ENCODE measurements at regions not wholly inside any gene's neighbourhood (a gene's known extent, or its start where the extent isn't known, plus 50 kb on each side); places are given as distances from the start of the nearest gene placed in this dataset.
"Not testable (repeated sequence)": the region's sequence is repeated elsewhere in the genome, so short reads cannot be mapped to it uniquely, and the experiment has no call there.

DNA sequence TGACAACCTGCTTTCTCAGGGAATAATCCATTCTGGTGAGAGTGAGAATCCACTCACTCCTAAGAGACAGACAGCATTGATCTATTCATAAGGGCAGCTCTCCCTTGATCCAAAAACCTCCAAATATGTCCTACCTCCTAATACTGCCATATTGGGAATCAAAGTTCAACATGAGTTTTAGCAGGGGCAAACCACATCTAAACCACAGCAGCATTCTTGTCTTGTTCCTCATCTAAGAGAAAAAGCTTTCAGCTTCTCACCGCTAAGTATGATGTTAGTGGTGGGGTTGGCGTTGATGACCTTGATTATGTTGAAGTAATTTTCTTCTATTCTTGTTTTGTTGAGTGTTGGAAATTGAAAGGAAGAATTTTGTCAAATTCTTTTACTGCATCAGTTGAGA is 69.6 kb downstream of the SERTM2 start:
- peak; percentile 12 for DNase-seq (ENCODE audit: low read depth, low spot score)
- in situ Hi-C loops (cut with HindIII; ENCODE audit: low sequenced_read_pairs), result no loop called here
- TF ChIP-seq, protein P1, sequence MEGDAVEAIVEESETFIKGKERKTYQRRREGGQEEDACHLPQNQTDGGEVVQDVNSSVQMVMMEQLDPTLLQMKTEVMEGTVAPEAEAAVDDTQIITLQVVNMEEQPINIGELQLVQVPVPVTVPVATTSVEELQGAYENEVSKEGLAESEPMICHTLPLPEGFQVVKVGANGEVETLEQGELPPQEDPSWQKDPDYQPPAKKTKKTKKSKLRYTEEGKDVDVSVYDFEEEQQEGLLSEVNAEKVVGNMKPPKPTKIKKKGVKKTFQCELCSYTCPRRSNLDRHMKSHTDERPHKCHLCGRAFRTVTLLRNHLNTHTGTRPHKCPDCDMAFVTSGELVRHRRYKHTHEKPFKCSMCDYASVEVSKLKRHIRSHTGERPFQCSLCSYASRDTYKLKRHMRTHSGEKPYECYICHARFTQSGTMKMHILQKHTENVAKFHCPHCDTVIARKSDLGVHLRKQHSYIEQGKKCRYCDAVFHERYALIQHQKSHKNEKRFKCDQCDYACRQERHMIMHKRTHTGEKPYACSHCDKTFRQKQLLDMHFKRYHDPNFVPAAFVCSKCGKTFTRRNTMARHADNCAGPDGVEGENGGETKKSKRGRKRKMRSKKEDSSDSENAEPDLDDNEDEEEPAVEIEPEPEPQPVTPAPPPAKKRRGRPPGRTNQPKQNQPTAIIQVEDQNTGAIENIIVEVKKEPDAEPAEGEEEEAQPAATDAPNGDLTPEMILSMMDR (IDR thresholded peaks at IDR 0.05; ENCODE audit: low read depth, low read length), result no peak
- H3K4me3 ChIP-seq (ENCODE audit: low read depth, low read length), result no peak overlapping the region

DNA sequence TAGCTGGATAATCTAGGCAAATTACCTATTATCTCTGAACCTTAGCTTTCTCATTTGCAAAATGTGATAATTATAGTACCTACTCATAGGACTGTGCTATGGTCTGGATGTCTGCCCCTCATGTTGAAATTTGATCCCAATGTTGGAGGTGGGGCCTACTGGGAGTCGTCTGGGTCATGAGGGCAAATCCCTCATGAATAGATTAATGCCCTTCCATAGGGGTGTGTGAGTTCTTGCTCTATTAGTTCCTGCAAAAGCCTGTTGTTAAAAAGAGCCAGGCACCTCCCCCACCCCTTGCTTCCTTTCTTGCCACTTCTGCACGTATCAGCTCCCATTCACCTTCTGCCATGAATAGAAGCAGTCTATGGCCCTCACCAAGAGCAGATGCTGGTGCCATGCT is 73.9 kb downstream of the SERTM2 start:
- no peak overlapping the region for H3K4me3 ChIP-seq (ENCODE audit: low read depth, low read length)
- in situ Hi-C loops (cut with HindIII; ENCODE audit: low sequenced_read_pairs), result no loop called here
- TF ChIP-seq, protein P1 (IDR thresholded peaks at IDR 0.05; ENCODE audit: low read depth, low read length), result no peak
- DNase-seq (ENCODE audit: low read depth, low spot score), result no peak

DNA sequence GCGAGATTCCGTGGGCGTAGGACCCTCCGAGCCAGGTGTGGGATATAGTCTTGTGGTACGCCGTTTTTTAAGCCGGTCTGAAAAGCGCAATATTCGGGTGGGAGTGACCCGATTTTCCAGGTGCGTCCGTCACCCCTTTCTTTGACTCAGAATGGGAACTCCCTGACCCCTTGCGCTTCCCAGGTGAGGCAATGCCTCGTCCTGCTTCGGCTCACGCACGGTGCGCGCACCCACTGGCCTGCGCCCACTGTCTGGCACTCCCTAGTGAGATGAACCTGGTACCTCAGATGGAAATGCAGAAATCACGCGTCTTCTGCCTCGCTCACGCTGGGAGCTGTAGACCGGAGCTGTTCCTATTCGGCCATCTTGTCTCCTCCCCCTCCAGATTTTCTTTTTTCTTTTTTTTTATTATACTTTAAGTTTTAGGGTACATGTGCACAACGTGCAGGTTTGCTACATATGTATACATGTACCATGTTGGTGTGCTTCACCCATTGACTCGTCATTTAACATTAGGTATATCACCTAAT is 83.0 kb downstream of the SERTM2 start:
- DNase-seq (ENCODE audit: low read depth, low spot score); H3K4me3 ChIP-seq (ENCODE audit: low read depth, low read length); in situ Hi-C loops (cut with HindIII; ENCODE audit: low sequenced_read_pairs): not testable (repeated sequence)

DNA sequence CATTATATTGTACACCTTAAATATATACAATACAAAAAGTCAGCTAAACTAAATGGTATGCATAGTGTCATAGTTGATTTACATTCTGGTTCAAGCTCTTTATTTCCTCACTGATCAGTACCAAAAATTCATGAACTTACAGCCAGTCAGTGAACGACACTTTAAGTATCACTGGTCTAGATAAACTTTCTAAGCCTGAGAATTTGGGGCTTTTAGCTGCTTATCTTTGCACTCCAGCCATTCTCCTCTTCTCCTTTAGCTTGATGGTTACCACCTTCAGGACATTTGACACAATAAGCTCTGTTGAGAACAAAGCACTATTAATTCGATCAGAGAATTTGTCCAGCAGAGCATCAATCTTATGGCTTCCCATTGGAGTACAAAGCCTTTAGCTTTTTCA is 83.0 kb upstream of the ALG13 start:
- H3K4me3 ChIP-seq (ENCODE audit: low read depth, low read length), result no peak overlapping the region
- in situ Hi-C loops (cut with HindIII; ENCODE audit: low sequenced_read_pairs), result no loop called here
- DNase-seq (ENCODE audit: low read depth, low spot score), result no peak
- TF ChIP-seq, protein P1 (IDR thresholded peaks at IDR 0.05; ENCODE audit: low read depth, low read length), result no peak

DNA sequence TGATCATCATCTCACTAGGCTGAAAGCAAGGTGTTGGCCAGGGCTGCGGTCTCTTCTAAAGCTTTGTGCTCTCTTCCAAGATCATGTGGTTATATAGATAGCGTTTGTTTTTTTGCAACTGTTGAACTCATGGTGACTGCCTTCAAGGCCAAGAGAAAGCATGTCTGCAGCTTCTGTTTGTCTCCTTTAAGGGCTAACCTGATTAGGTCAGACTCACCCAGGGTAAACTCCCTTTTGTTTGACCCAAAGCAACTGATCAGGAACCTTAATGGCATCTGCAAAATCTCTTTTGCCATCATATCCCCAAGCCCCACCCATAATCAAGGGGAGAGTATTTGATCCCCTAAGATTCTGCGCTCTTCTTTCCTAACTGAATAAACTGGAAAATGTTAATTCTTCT is 72.2 kb upstream of the ALG13 start:
- in situ Hi-C loops (cut with HindIII; ENCODE audit: low sequenced_read_pairs), result no loop called here
- TF ChIP-seq, protein P1 (IDR thresholded peaks at IDR 0.05; ENCODE audit: low read depth, low read length), result no peak
- H3K4me3 ChIP-seq (ENCODE audit: low read depth, low read length), result no peak overlapping the region
- DNase-seq (ENCODE audit: low read depth, low spot score), result no peak

DNA sequence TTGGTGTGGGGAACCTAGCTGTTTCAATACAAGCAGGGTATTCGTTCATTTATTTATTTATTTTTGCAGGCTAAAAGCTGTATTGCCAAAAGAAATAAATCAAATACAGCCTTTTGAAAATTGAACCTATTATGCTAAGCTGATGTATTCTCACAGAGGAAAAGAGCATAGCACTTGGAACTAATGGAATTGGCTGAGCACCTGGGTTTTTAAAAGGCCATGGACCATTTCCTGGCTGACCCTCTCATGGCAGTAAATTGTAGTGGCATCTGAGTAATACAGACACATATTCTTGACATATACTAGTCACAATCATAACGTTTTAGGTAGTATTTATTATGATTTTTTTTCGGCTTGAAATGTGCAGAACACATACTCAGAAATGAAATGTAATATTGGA is 71.8 kb upstream of the ALG13 start:
- no peak for DNase-seq (ENCODE audit: low read depth, low spot score)
- in situ Hi-C loops (cut with HindIII; ENCODE audit: low sequenced_read_pairs), result no loop called here
- TF ChIP-seq, protein P1 (IDR thresholded peaks at IDR 0.05; ENCODE audit: low read depth, low read length), result no peak
- no peak overlapping the region for H3K4me3 ChIP-seq (ENCODE audit: low read depth, low read length)

DNA sequence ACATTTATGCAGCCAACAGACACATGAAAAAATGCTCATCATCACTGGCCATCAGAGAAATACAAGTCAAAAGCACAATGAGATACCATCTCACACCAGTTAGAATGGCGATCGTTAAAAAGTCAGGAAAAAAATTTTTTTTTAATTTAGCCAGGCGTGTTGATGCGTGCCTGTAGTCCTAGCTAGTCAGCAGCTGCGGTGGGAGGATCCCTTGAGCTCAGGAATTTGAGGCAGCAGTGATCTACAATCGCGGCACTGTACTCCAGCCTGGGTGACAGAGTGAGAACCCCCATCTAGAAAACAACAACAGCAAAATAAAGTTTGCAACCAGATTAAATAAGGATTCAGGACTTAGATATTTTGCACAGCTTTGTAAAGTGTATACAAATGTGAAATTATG is 65.7 kb upstream of the ALG13 start:
- in situ Hi-C loops (cut with HindIII; ENCODE audit: low sequenced_read_pairs), result no loop called here

More for the DNA sequence above, 65.7 kb upstream of the ALG13 start:
- H3K4me3 ChIP-seq (ENCODE audit: low read depth, low read length), result no peak overlapping the region
- TF ChIP-seq, protein P1 (IDR thresholded peaks at IDR 0.05; ENCODE audit: low read depth, low read length), result no peak
- no peak for DNase-seq (ENCODE audit: low read depth, low spot score)

Measured in astrocyte of the spinal cord (primary cell).